ENCODE measurements at regions not wholly inside any gene's neighbourhood (a gene's known extent, or its start where the extent isn't known, plus 50 kb on each side); places are given as distances from the start of the nearest gene placed in this dataset.

GRCh38 chr6:7468382-7469081 is 72.9 kb upstream of the DSP start (continued):
- TF ChIP-seq, protein P1, sequence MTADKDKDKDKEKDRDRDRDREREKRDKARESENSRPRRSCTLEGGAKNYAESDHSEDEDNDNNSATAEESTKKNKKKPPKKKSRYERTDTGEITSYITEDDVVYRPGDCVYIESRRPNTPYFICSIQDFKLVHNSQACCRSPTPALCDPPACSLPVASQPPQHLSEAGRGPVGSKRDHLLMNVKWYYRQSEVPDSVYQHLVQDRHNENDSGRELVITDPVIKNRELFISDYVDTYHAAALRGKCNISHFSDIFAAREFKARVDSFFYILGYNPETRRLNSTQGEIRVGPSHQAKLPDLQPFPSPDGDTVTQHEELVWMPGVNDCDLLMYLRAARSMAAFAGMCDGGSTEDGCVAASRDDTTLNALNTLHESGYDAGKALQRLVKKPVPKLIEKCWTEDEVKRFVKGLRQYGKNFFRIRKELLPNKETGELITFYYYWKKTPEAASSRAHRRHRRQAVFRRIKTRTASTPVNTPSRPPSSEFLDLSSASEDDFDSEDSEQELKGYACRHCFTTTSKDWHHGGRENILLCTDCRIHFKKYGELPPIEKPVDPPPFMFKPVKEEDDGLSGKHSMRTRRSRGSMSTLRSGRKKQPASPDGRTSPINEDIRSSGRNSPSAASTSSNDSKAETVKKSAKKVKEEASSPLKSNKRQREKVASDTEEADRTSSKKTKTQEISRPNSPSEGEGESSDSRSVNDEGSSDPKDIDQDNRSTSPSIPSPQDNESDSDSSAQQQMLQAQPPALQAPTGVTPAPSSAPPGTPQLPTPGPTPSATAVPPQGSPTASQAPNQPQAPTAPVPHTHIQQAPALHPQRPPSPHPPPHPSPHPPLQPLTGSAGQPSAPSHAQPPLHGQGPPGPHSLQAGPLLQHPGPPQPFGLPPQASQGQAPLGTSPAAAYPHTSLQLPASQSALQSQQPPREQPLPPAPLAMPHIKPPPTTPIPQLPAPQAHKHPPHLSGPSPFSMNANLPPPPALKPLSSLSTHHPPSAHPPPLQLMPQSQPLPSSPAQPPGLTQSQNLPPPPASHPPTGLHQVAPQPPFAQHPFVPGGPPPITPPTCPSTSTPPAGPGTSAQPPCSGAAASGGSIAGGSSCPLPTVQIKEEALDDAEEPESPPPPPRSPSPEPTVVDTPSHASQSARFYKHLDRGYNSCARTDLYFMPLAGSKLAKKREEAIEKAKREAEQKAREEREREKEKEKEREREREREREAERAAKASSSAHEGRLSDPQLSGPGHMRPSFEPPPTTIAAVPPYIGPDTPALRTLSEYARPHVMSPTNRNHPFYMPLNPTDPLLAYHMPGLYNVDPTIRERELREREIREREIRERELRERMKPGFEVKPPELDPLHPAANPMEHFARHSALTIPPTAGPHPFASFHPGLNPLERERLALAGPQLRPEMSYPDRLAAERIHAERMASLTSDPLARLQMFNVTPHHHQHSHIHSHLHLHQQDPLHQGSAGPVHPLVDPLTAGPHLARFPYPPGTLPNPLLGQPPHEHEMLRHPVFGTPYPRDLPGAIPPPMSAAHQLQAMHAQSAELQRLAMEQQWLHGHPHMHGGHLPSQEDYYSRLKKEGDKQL (CRISPR knock-in tag; IDR thresholded peaks at IDR 0.05; ENCODE audit: borderline replicate concordance) = no peak
- TF ChIP-seq NCOA2 (IDR thresholded peaks at IDR 0.05; ENCODE audit: partially characterized antibody in 2 of 2) (no peak), STAT5A (IDR thresholded peaks at IDR 0.05; ENCODE audit: borderline replicate concordance, low read length) (peak; percentile 69), FOXP1 (CRISPR knock-in tag; IDR thresholded peaks at IDR 0.05) (no peak; the same call in 1 of the 2 replicates), SMAD3 (CRISPR knock-in tag; conservative IDR thresholded peaks at IDR 0.05) (0 out of 2 replicates have a peak, but pooled peaks have one; percentile 14), C11orf30 (IDR thresholded peaks at IDR 0.05; ENCODE audit: low read depth) (no peak), MECOM (CRISPR knock-in tag; IDR thresholded peaks at IDR 0.05) (no peak), GABPA (tag; conservative IDR thresholded peaks at IDR 0.05; ENCODE audit: low read depth) (0 out of 2 replicates have a peak, but pooled peaks have one; percentile 23), FOXA3 (CRISPR knock-in tag; conservative IDR thresholded peaks at IDR 0.05 in 1 of 2, IDR thresholded peaks at IDR 0.05 in 1 of 2) (no peak), JUN (IDR thresholded peaks at IDR 0.05; ENCODE audit: borderline replicate concordance, low read depth, low read length) (peak; percentile 96), JUN (CRISPR knock-in tag; IDR thresholded peaks at IDR 0.05; ENCODE audit: borderline replicate concordance) (no peak; the same call in 1 of the 2 replicates), BHLHE40 (IDR thresholded peaks at IDR 0.05; ENCODE audit: low read length) (peak; percentile 73), HINFP (tag; conservative IDR thresholded peaks at IDR 0.05; ENCODE audit: low read depth) (no peak), GABPB2 (CRISPR knock-in tag; conservative IDR thresholded peaks at IDR 0.05) (no peak), TSC22D4 (tag; IDR thresholded peaks at IDR 0.05) (no peak)
- TF ChIP-seq, protein P2, sequence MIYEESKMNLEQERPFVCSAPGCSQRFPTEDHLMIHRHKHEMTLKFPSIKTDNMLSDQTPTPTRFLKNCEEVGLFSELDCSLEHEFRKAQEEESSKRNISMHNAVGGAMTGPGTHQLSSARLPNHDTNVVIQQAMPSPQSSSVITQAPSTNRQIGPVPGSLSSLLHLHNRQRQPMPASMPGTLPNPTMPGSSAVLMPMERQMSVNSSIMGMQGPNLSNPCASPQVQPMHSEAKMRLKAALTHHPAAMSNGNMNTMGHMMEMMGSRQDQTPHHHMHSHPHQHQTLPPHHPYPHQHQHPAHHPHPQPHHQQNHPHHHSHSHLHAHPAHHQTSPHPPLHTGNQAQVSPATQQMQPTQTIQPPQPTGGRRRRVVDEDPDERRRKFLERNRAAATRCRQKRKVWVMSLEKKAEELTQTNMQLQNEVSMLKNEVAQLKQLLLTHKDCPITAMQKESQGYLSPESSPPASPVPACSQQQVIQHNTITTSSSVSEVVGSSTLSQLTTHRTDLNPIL (CRISPR knock-in tag; IDR thresholded peaks at IDR 0.05) = no peak

Data from K562 (cell line).